SU-DHL-6 (cell line): ENCODE measurements at regions not wholly inside any gene's neighbourhood (a gene's known extent, or its start where the extent isn't known, plus 50 kb on each side); places are given as distances from the start of the nearest gene placed in this dataset.
"Not testable (repeated sequence)": the region's sequence is repeated elsewhere in the genome, so short reads cannot be mapped to it uniquely, and the experiment has no call there.

ENCODE experiments used
- CTCF ChIP-seq: fragments of 200-600 bp; sonication (generic); IDR thresholded peaks from one replicate; pipeline ENCODE4 v1.5.1; 2017; ENCODE audit warnings: antibody characterized with exemption, mild to moderate bottlenecking, low read length, moderate library complexity; ENCODE audit not compliant: insufficient read depth, poor library complexity, severe bottlenecking
- EZH2phosphoT487 ChIP-seq: fragments of 200-600 bp; sonication (generic), shearing (Covaris generic); conservative IDR thresholded peaks from 2 replicates; pipeline ENCODE4 v1.6.1; 2018; ENCODE audit warnings: mild to moderate bottlenecking, antibody characterized with exemption, low read length, moderate library complexity, mixed read lengths

GRCh38 chr5:177929618-177930017 is 66.4 kb downstream of the PROP1 start:
- not testable (repeated sequence) for TF ChIP-seq EZH2phosphoT487, CTCF
